Skeletal muscle tissue (tissue), 3 donors: ENCODE measurements at regions not wholly inside any gene's neighbourhood (a gene's known extent, or its start where the extent isn't known, plus 50 kb on each side); places are given as distances from the start of the nearest gene placed in this dataset.

Experiments
- H3K27ac ChIP-seq: one replicate; pipeline ENCODE4 v1.7.0; 2013; ENCODE audit warnings: mild to moderate bottlenecking, low read depth, low read length, inconsistent platforms
- H3K27me3 ChIP-seq, 3 donors: one replicate each; pipeline ENCODE4 v1.7.0; 2013; ENCODE audit warnings: low read length in 3 of 3; ENCODE audit not compliant: control insufficient read depth in 3 of 3, insufficient read depth in 3 of 3
- H3K36me3 ChIP-seq, 3 donors: one replicate each; pipeline ENCODE4 v1.7.0; 2013; ENCODE audit warnings: low read length in 3 of 3; ENCODE audit not compliant: control insufficient read depth in 3 of 3, insufficient read depth in 3 of 3
- H3K4me1 ChIP-seq, 3 donors: one replicate each; pipeline ENCODE4 v1.7.0; 2013; ENCODE audit warnings: low read length in 3 of 3, mild to moderate bottlenecking in 3 of 3; ENCODE audit not compliant: control insufficient read depth in 3 of 3, insufficient read depth in 3 of 3
- H3K4me3 ChIP-seq, 3 donors: one replicate each; pipeline ENCODE4 v1.7.0; 2013; ENCODE audit warnings: low read length in 3 of 3
- H3K9ac ChIP-seq, 3 donors: one replicate each; pipeline ENCODE4 v1.7.0; 2013; ENCODE audit warnings: low read length in 3 of 3, mild to moderate bottlenecking in 3 of 3, moderate library complexity in 2 of 3, low read depth in 1 of 3
- H3K9me3 ChIP-seq, 3 donors: one replicate each; pipeline ENCODE4 v1.7.0; 2013; ENCODE audit warnings: low read length in 3 of 3; ENCODE audit not compliant: control insufficient read depth in 3 of 3
- donor health status: Osteomylitis.

DNA sequence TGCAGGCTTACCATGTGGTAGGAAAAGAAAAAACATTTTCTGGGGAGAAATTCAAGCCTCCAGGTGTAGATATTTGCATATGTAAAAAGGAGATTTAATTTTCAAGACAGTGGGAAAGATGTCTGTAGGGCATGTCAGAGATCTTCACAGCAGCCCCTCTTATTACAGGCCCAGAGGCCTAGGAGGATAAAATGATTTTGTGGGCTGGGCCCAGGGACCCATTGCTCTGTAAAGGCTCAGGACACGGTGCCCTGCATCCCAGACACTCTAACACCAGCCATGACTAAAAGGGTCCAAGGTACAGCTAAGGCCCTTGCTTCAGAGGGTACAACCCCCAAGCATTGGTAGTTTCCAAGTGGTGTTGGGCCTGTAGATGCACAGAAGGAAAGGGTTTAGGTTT lies 680.1 kb downstream of the IGSF11 start:
- no peak overlapping the region for H3K4me3 ChIP-seq
- no peaks in the 10 kb centered on the region for H3K27me3 ChIP-seq
- H3K9me3 ChIP-seq, result peaks cover 0 to 11% (median 0%) of the 10 kb centered on the region in 3 donors
- H3K36me3 ChIP-seq, result no peaks in the 10 kb centered on the region
- no peak overlapping the region for H3K9ac ChIP-seq
- no peak overlapping the region for H3K27ac ChIP-seq
- H3K4me1 ChIP-seq, result no peaks in the 10 kb centered on the region

- no peak overlapping the region for H3K9ac ChIP-seq
- H3K9me3 ChIP-seq, result peaks cover 0 to 4% (median 0%) of the 10 kb centered on the region in 3 donors
- H3K27ac ChIP-seq, result no peak overlapping the region
- H3K36me3 ChIP-seq, result no peaks in the 10 kb centered on the region
- H3K4me3 ChIP-seq, result no peak overlapping the region
- no peaks in the 10 kb centered on the region for H3K4me1 ChIP-seq
- H3K27me3 ChIP-seq, result no peaks in the 10 kb centered on the region
Measured at GRCh38 chr3:118369892-118370491, 664.7 kb downstream of the IGSF11 start.

- Histone ChIP-seq H3K27me3 (no peaks in the 10 kb centered on the region), H3K4me3 (no peak overlapping the region), H3K9ac (no peak overlapping the region), H3K9me3 (no peaks in the 10 kb centered on the region), H3K27ac (no peak overlapping the region), H3K36me3 (no peaks in the 10 kb centered on the region), H3K4me1 (no peaks in the 10 kb centered on the region)
Measured at GRCh38 chr3:118380576-118380975, 654.1 kb downstream of the IGSF11 start.

GRCh38 chr3:118396491-118396890 lies 638.2 kb downstream of the IGSF11 start:
- Histone ChIP-seq H3K4me1 (no peaks in the 10 kb centered on the region), H3K4me3 (no peak overlapping the region), H3K27me3 (no peaks in the 10 kb centered on the region), H3K36me3 (no peaks in the 10 kb centered on the region), H3K9me3 (no peaks in the 10 kb centered on the region), H3K27ac (no peak overlapping the region), H3K9ac (no peak overlapping the region)

- Histone ChIP-seq H3K9me3 (no peaks in the 10 kb centered on the region), H3K9ac (no peak overlapping the region), H3K27ac (no peak overlapping the region), H3K36me3 (no peaks in the 10 kb centered on the region), H3K27me3 (no peaks in the 10 kb centered on the region), H3K4me3 (no peak overlapping the region), H3K4me1 (no peaks in the 10 kb centered on the region)
Measured at GRCh38 chr3:118400086-118400485, 634.6 kb downstream of the IGSF11 start.

- H3K4me1 ChIP-seq, result no peaks in the 10 kb centered on the region
- no peaks in the 10 kb centered on the region for H3K27me3 ChIP-seq
- no peak overlapping the region for H3K9ac ChIP-seq
- no peaks in the 10 kb centered on the region for H3K36me3 ChIP-seq
- H3K9me3 ChIP-seq, result no peaks in the 10 kb centered on the region
- no peak overlapping the region for H3K27ac ChIP-seq
- H3K4me3 ChIP-seq, result no peak overlapping the region
Measured at GRCh38 chr3:118400886-118401285, 633.8 kb downstream of the IGSF11 start.

DNA sequence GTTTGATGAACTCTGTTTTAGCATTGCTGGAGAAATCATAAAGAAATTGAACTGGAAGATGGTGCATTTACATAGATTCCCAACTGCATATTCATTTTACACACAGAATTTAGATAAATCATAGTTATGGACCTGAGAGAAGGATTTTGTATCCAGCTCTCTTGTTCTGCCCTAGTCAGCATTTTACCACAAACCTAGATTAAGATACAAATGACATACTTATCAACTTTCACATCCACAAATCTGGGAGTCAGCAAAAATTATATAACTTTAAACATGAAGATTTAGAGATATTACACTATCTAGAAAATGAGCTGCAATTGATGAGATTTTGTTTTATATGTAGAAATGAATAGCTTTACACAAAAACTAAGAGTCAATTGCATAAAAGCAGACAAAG lies 632.8 kb downstream of the IGSF11 start:
- no peaks in the 10 kb centered on the region for H3K4me1 ChIP-seq
- H3K27ac ChIP-seq, result no peak overlapping the region
- no peaks in the 10 kb centered on the region for H3K36me3 ChIP-seq
- no peak overlapping the region for H3K9ac ChIP-seq
- no peak overlapping the region for H3K4me3 ChIP-seq
- H3K9me3 ChIP-seq, result no peaks in the 10 kb centered on the region
- H3K27me3 ChIP-seq, result no peaks in the 10 kb centered on the region

GRCh38 chr3:118402971-118403370 lies 631.7 kb downstream of the IGSF11 start:
- Histone ChIP-seq H3K4me3 (no peak overlapping the region), H3K27ac (no peak overlapping the region), H3K36me3 (no peaks in the 10 kb centered on the region), H3K27me3 (no peaks in the 10 kb centered on the region), H3K4me1 (no peaks in the 10 kb centered on the region), H3K9ac (no peak overlapping the region), H3K9me3 (no peaks in the 10 kb centered on the region)

GRCh38 chr3:118406562-118406961 lies 628.1 kb downstream of the IGSF11 start:
- no peak overlapping the region for H3K9ac ChIP-seq
- no peaks in the 10 kb centered on the region for H3K4me1 ChIP-seq
- no peak overlapping the region for H3K4me3 ChIP-seq

DNA sequence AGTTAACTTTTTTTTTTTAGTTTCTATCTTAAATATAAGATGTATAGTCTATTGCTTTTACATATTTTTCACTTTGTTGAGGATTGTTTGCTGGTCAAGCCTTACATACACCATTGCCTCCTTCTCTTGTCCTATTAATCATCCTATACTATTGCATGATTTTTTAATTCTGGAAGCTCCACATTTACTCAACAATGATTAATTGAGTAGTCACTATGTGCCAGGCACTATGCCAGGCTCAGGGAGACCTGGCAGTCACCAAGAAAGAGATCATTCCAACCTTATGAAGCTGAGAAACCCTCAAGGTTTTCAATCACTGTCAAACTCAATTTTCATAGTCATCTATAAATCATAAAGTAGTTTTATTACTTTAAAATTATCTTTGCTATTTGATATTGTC lies 626.2 kb downstream of the IGSF11 start:
- no peaks in the 10 kb centered on the region for H3K4me1 ChIP-seq
- H3K27ac ChIP-seq, result no peak overlapping the region
- no peaks in the 10 kb centered on the region for H3K27me3 ChIP-seq
- no peaks in the 10 kb centered on the region for H3K36me3 ChIP-seq
- H3K9me3 ChIP-seq, result no peaks in the 10 kb centered on the region
- H3K4me3 ChIP-seq, result no peak overlapping the region
- H3K9ac ChIP-seq, result no peak overlapping the region

More at GRCh38 chr3:118406562-118406961, 628.1 kb downstream of the IGSF11 start:
- H3K27ac ChIP-seq, result no peak overlapping the region
- no peaks in the 10 kb centered on the region for H3K9me3 ChIP-seq
- no peaks in the 10 kb centered on the region for H3K36me3 ChIP-seq
- H3K27me3 ChIP-seq, result no peaks in the 10 kb centered on the region
